ENCODE measurements at regions not wholly inside any gene's neighbourhood (a gene's known extent, or its start where the extent isn't known, plus 50 kb on each side); places are given as distances from the start of the nearest gene placed in this dataset.
"Not testable (repeated sequence)": the region's sequence is repeated elsewhere in the genome, so short reads cannot be mapped to it uniquely, and the experiment has no call there.

GRCh38 chr12:14207905-14208551 is 157.5 kb upstream of the ATF7IP start:
- DNase-seq (ENCODE audit: low read depth in 2 of 2, low spot score in 1 of 2) = no peak

GRCh38 chr12:14211947-14212387 is 153.5 kb upstream of the ATF7IP start:
- DNase-seq (ENCODE audit: low read depth in 2 of 2, low spot score in 1 of 2) = no peak

- DNase-seq (ENCODE audit: low read depth in 2 of 2, low spot score in 1 of 2) = no peak
These were observed 151.9 kb upstream of the ATF7IP start for GRCh38 chr12:14213542-14213941.

GRCh38 chr12:14214495-14214894 is 151.0 kb upstream of the ATF7IP start:
- DNase-seq (ENCODE audit: low read depth in 2 of 2, low spot score in 1 of 2) = no peak

GRCh38 chr12:14215949-14216348 is 149.5 kb upstream of the ATF7IP start:
- not testable (repeated sequence) for DNase-seq (ENCODE audit: low read depth in 2 of 2, low spot score in 1 of 2)

GRCh38 chr12:14216405-14217294 is 148.8 kb upstream of the ATF7IP start:
- DNase-seq (ENCODE audit: low read depth in 2 of 2, low spot score in 1 of 2) = no peak

- no peak for DNase-seq (ENCODE audit: low read depth in 2 of 2, low spot score in 1 of 2)
These were observed 146.3 kb upstream of the ATF7IP start for GRCh38 chr12:14219156-14219555.

GRCh38 chr12:14219670-14220069 is 145.8 kb upstream of the ATF7IP start:
- not testable (repeated sequence) for DNase-seq (ENCODE audit: low read depth in 2 of 2, low spot score in 1 of 2)

- no peak for DNase-seq (ENCODE audit: low read depth in 2 of 2, low spot score in 1 of 2)
These were observed 140.4 kb upstream of the ATF7IP start for GRCh38 chr12:14225064-14225463.

GRCh38 chr12:14235176-14235575 is 130.3 kb upstream of the ATF7IP start:
- not testable (repeated sequence) for DNase-seq (ENCODE audit: low read depth in 2 of 2, low spot score in 1 of 2)

GRCh38 chr12:14236641-14237040 is 128.8 kb upstream of the ATF7IP start:
- not testable (repeated sequence) for DNase-seq (ENCODE audit: low read depth in 2 of 2, low spot score in 1 of 2)

- no peak for DNase-seq (ENCODE audit: low read depth in 2 of 2, low spot score in 1 of 2)
These were observed 127.2 kb upstream of the ATF7IP start for GRCh38 chr12:14238221-14238792.

- no peak for DNase-seq (ENCODE audit: low read depth in 2 of 2, low spot score in 1 of 2)
These were observed 126.0 kb upstream of the ATF7IP start for GRCh38 chr12:14239350-14239934.

GRCh38 chr12:14239935-14240872 is 125.3 kb upstream of the ATF7IP start:
- DNase-seq (ENCODE audit: low read depth in 2 of 2, low spot score in 1 of 2) = no peak

GRCh38 chr12:14240873-14241220 is 124.6 kb upstream of the ATF7IP start:
- no peak for DNase-seq (ENCODE audit: low read depth in 2 of 2, low spot score in 1 of 2)

- DNase-seq (ENCODE audit: low read depth in 2 of 2, low spot score in 1 of 2) = not testable (repeated sequence)
These were observed 122.7 kb upstream of the ATF7IP start for GRCh38 chr12:14242825-14243224.

- no peak for DNase-seq (ENCODE audit: low read depth in 2 of 2, low spot score in 1 of 2)
These were observed 121.5 kb upstream of the ATF7IP start for GRCh38 chr12:14243941-14244340.

- no peak for DNase-seq (ENCODE audit: low read depth in 2 of 2, low spot score in 1 of 2)
These were observed 120.4 kb upstream of the ATF7IP start for GRCh38 chr12:14244876-14245669.

- DNase-seq (ENCODE audit: low read depth in 2 of 2, low spot score in 1 of 2) = no peak
These were observed 118.3 kb upstream of the ATF7IP start for GRCh38 chr12:14247166-14247565.

GRCh38 chr12:14249368-14249767 is 116.1 kb upstream of the ATF7IP start:
- DNase-seq (ENCODE audit: low read depth in 2 of 2, low spot score in 1 of 2) = no peak
